NB4 (cell line): ENCODE measurements at regions not wholly inside any gene's neighbourhood (a gene's known extent, or its start where the extent isn't known, plus 50 kb on each side); places are given as distances from the start of the nearest gene placed in this dataset.

Source experiments
- DNase-seq: peaks from one replicate; pipeline ENCODE4 v3.0.0; 2010; ENCODE audit warnings: low read depth
- H3K4me3 ChIP-seq: one replicate; pipeline ENCODE4 v1.5.1; 2011; ENCODE audit warnings: mild to moderate bottlenecking, low read depth, low read length, moderate library complexity
- CTCF ChIP-seq: IDR thresholded peaks from one replicate; pipeline ENCODE4 v1.5.1; 2012; ENCODE audit warnings: low read depth, low read length
- MAX ChIP-seq: IDR thresholded peaks from 2 replicates; pipeline ENCODE4 v1.6.1; 2011; ENCODE audit warnings: low read depth, low read length
- MYC ChIP-seq: IDR thresholded peaks from 2 replicates; pipeline ENCODE4 v1.6.1; 2011; ENCODE audit warnings: low read depth, low read length
- POLR2A ChIP-seq: IDR thresholded peaks from 2 replicates; pipeline ENCODE4 v1.6.1; 2011; ENCODE audit warnings: mild to moderate bottlenecking; ENCODE audit not compliant: insufficient read length; ENCODE audit errors: extremely low read depth

- TF ChIP-seq CTCF (no peak), MAX (no peak), POLR2A (no peak), MYC (no peak)
- no peak for DNase-seq
- no peak overlapping the region for H3K4me3 ChIP-seq
Observed at GRCh38 chr2:199144036-199144435, 313.7 kb downstream of the SATB2 start.

- H3K4me3 ChIP-seq: no peak overlapping the region
- peak; percentile 15 for DNase-seq
- TF ChIP-seq MYC: no peak
- no peak for TF ChIP-seq POLR2A
- TF ChIP-seq CTCF: no peak
- no peak for TF ChIP-seq MAX
Observed at GRCh38 chr2:199136681-199137080, 321.1 kb downstream of the SATB2 start.

DNA sequence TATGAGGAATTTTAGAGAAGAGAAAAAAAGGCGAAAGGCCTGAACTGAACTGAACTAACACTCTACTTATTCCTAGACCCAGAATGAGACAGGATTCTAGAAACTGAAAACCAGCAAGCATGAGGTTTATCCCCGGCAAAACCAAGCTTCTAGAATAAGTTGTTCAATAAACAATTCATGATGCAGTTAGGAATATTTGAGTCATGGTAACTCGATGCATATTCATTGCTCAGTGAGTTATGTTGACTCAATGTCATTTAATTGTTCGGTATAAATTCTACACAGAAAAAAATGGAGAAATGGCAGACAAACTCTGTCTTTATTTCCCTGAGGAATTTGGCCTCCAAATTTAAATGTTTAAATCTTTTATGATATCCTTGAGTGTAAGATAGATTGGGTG is 321.5 kb downstream of the SATB2 start:
- no peak overlapping the region for H3K4me3 ChIP-seq
- no peak for DNase-seq
- TF ChIP-seq MAX (no peak), MYC (no peak), POLR2A (no peak), CTCF (no peak)

GRCh38 chr2:199131876-199132275 is 325.9 kb downstream of the SATB2 start:
- DNase-seq: no peak
- H3K4me3 ChIP-seq: no peak overlapping the region
- TF ChIP-seq POLR2A (no peak), MYC (no peak), CTCF (no peak), MAX (no peak)

DNA sequence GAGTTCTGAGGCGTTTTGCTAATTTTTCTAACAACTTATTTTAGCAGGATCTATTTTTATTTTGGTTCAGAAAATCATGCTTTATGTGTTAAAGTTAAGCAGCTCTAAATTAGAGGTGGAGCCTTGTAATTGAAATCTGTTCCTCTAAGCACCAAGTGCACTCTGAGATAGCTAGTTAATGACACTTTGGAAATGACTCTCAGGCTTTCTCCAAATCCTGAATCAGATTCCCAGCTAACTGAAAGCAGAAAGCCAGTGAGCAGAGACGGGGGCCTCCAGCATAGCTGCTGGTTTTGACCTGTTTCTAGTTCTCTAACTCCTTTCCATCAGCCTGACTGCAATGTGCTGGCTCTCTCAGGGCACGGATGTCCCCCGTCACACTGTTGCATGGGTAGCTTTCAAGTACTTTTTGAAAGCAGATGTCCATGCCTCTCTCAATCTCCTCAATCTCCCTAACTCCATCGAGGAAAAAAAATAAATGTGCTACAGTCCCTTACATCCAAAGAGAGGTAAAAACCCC is 326.5 kb downstream of the SATB2 start:
- TF ChIP-seq POLR2A (no peak), CTCF (no peak)
- no peak for DNase-seq
- H3K4me3 ChIP-seq: no peak overlapping the region

- DNase-seq: no peak
- TF ChIP-seq POLR2A: no peak
- no peak for TF ChIP-seq CTCF
- no peak for TF ChIP-seq MAX
- TF ChIP-seq MYC: no peak
- H3K4me3 ChIP-seq: no peak overlapping the region
Observed at GRCh38 chr2:199130501-199130900, 327.2 kb downstream of the SATB2 start.
